Cardiac fibroblast (primary cell): ENCODE measurements at regions not wholly inside any gene's neighbourhood (a gene's known extent, or its start where the extent isn't known, plus 50 kb on each side); places are given as distances from the start of the nearest gene placed in this dataset.

ENCODE experiments used
- DNase-seq, 2 donors: peaks; one replicate each; pipeline versions ENCODE4 v3.0.0 to v3.0.0-alpha.2; 2010; ENCODE audit warnings: low read depth in 2 of 2
- H3K4me3 ChIP-seq, 2 donors: replicated peaks in 1 of 2; 1 replicate in 1 of 2; 2 replicates in 1 of 2; pipeline ENCODE4 v1.5.1; 2011; ENCODE audit warnings: low read depth in 2 of 2, low read length in 2 of 2, mild to moderate bottlenecking in 2 of 2, moderate library complexity in 1 of 2
- CTCF ChIP-seq: IDR thresholded peaks from one replicate; pipeline ENCODE4 v1.5.1; 2011; ENCODE audit warnings: low read depth, mild to moderate bottlenecking, low read length, inconsistent platforms

- no peak for DNase-seq
- H3K4me3 ChIP-seq = no peak overlapping the region
- no peak for TF ChIP-seq CTCF
Observed at GRCh38 chr11:43239791-43240190, 72.0 kb upstream of the API5 start.

- TF ChIP-seq CTCF = no peak
- H3K4me3 ChIP-seq = no peak overlapping the region
- no peak for DNase-seq
Observed at GRCh38 chr11:43242401-43242800, 69.4 kb upstream of the API5 start.

- H3K4me3 ChIP-seq = no peak overlapping the region
- TF ChIP-seq CTCF = no peak
- no peak for DNase-seq
Observed at GRCh38 chr11:43243927-43244326, 67.9 kb upstream of the API5 start.

GRCh38 chr11:43245466-43245865 is 66.3 kb upstream of the API5 start:
- DNase-seq = no peak
- TF ChIP-seq CTCF = no peak
- H3K4me3 ChIP-seq = no peak overlapping the region

GRCh38 chr11:43250309-43250708 is 61.5 kb upstream of the API5 start:
- no peak for TF ChIP-seq CTCF
- no peak for DNase-seq

GRCh38 chr11:43261775-43262174 is 50.0 kb upstream of the API5 start:
- TF ChIP-seq CTCF = no peak
- no peak for DNase-seq
- H3K4me3 ChIP-seq = no peak overlapping the region

More at GRCh38 chr11:43250309-43250708, 61.5 kb upstream of the API5 start:
- no peak overlapping the region for H3K4me3 ChIP-seq
